Thyroid gland (tissue), 4 donors: ENCODE measurements at regions not wholly inside any gene's neighbourhood (a gene's known extent, or its start where the extent isn't known, plus 50 kb on each side); places are given as distances from the start of the nearest gene placed in this dataset.

ENCODE experiments used
- POLR2A ChIP-seq, 2 donors: fragments of 450-650 bp; IDR thresholded peaks; one replicate each; pipeline ENCODE4 v1.6.1; 2017; ENCODE audit warnings: antibody characterized with exemption in 2 of 2, mild to moderate bottlenecking in 2 of 2, moderate library complexity in 1 of 2
- TF ChIP-seq, protein P1 (sequence below), 6 experiments: fragments of 200-600 bp in 3 of 6; fragments of 450-650 bp in 3 of 6; sonication (generic) in 3 of 6; IDR thresholded peaks; one replicate each; pipeline ENCODE4 v1.5.1; 2016 to 2019; ENCODE audit warnings: antibody characterized with exemption in 6 of 6, mild to moderate bottlenecking in 2 of 6, inconsistent platforms in 1 of 6, moderate library complexity in 1 of 6

DNA sequence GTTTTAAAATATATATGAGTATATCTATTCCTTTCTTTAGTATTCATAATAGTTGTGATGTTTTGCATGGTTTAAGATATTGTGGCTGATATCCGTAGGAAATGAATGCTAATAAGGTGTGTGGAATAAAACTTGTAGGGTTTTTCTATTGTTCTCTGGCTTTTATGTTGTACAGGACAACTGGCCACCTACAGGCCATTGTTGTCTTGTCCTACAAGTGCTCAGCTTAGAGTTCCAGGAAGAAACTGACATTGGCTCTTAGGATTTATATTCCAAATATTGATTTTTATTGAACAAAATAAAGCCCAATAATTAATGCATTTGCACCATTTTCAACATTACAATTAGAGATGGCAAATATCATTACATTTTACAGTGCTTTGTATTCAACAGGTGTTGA lies 512.8 kb upstream of the TENM4 start:
- TF ChIP-seq, protein P1, sequence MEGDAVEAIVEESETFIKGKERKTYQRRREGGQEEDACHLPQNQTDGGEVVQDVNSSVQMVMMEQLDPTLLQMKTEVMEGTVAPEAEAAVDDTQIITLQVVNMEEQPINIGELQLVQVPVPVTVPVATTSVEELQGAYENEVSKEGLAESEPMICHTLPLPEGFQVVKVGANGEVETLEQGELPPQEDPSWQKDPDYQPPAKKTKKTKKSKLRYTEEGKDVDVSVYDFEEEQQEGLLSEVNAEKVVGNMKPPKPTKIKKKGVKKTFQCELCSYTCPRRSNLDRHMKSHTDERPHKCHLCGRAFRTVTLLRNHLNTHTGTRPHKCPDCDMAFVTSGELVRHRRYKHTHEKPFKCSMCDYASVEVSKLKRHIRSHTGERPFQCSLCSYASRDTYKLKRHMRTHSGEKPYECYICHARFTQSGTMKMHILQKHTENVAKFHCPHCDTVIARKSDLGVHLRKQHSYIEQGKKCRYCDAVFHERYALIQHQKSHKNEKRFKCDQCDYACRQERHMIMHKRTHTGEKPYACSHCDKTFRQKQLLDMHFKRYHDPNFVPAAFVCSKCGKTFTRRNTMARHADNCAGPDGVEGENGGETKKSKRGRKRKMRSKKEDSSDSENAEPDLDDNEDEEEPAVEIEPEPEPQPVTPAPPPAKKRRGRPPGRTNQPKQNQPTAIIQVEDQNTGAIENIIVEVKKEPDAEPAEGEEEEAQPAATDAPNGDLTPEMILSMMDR (IDR thresholded peaks at IDR 0.05) = no peak
- no peak for TF ChIP-seq POLR2A (IDR thresholded peaks at IDR 0.05)
